ENCODE measurements at regions not wholly inside any gene's neighbourhood (a gene's known extent, or its start where the extent isn't known, plus 50 kb on each side); places are given as distances from the start of the nearest gene placed in this dataset.

- Histone ChIP-seq H3K18ac (ENCODE audit: low read length) (no peak overlapping the region), H3K27me3 (ENCODE audit: insufficient read depth, low read length) (no peaks in the 10 kb centered on the region), H3K9me3 (ENCODE audit: insufficient read depth, low read depth, low read length) (no peaks in the 10 kb centered on the region), H2AFZ (ENCODE audit: insufficient read depth, low read length, poor library complexity) (no peak overlapping the region), H2BK5ac (ENCODE audit: low read depth, low read length, poor library complexity) (no peak overlapping the region), H4K12ac (ENCODE audit: low read depth, low read length) (no peak overlapping the region), H2AK5ac (ENCODE audit: low read length) (no peak overlapping the region), H2BK12ac (ENCODE audit: low read length) (no peak overlapping the region), H3K14ac (ENCODE audit: low read length) (no peak overlapping the region), H3K4ac (ENCODE audit: low read depth, low read length) (no peak overlapping the region), H3K27ac (ENCODE audit: low read depth, low read length) (no peak overlapping the region), H3K79me1 (ENCODE audit: low read length) (no peaks in the 10 kb centered on the region), H4K91ac (ENCODE audit: low read depth, low read length) (no peak overlapping the region), H2BK120ac (ENCODE audit: insufficient read depth, low read length, poor library complexity) (no peak overlapping the region), H3K4me1 (ENCODE audit: control insufficient read depth in 1 of 2, insufficient read depth in 2 of 2, low read length in 2 of 2) (no peaks in the 10 kb centered on the region), H4K8ac (ENCODE audit: low read depth, low read length) (no peak overlapping the region), H3K36me3 (ENCODE audit: control insufficient read depth in 1 of 2, insufficient read depth in 2 of 2, low read length in 2 of 2) (no peaks in the 10 kb centered on the region), H3K4me3 (ENCODE audit: low read depth, low read length) (no peak overlapping the region), H3K23ac (ENCODE audit: low read length) (no peak overlapping the region), H3K4me2 (ENCODE audit: low read length) (no peak overlapping the region), H3K9ac (ENCODE audit: low read length) (no peak overlapping the region), H3K79me2 (ENCODE audit: control insufficient read depth, insufficient read depth, low read length, poor library complexity) (no peaks in the 10 kb centered on the region)
- no peak for DNase-seq
- no CpG with 5 or more reads among the region's 4 CpGs for whole genome bisulfite sequencing (ENCODE audit: extremely low coverage, insufficient coverage, insufficient read length)
Observed at GRCh38 chr1:164226977-164227376, 332.0 kb upstream of the PBX1 start.

GRCh38 chr1:164228928-164229327, 330.1 kb upstream of the PBX1 start:
- Histone ChIP-seq H4K91ac (ENCODE audit: low read depth, low read length) (no peak overlapping the region), H3K27ac (ENCODE audit: low read depth, low read length) (no peak overlapping the region), H2BK120ac (ENCODE audit: insufficient read depth, low read length, poor library complexity) (no peak overlapping the region), H4K8ac (ENCODE audit: low read depth, low read length) (no peak overlapping the region), H3K9ac (ENCODE audit: low read length) (no peak overlapping the region), H4K12ac (ENCODE audit: low read depth, low read length) (no peak overlapping the region), H3K4me3 (ENCODE audit: low read depth, low read length) (no peak overlapping the region), H3K4me1 (ENCODE audit: control insufficient read depth in 1 of 2, insufficient read depth in 2 of 2, low read length in 2 of 2) (no peaks in the 10 kb centered on the region), H2AFZ (ENCODE audit: insufficient read depth, low read length, poor library complexity) (no peak overlapping the region), H3K36me3 (ENCODE audit: control insufficient read depth in 1 of 2, insufficient read depth in 2 of 2, low read length in 2 of 2) (no peaks in the 10 kb centered on the region), H3K79me2 (ENCODE audit: control insufficient read depth, insufficient read depth, low read length, poor library complexity) (no peaks in the 10 kb centered on the region), H3K14ac (ENCODE audit: low read length) (no peak overlapping the region), H3K23ac (ENCODE audit: low read length) (no peak overlapping the region), H3K79me1 (ENCODE audit: low read length) (no peaks in the 10 kb centered on the region), H3K27me3 (ENCODE audit: insufficient read depth, low read length) (no peaks in the 10 kb centered on the region), H3K18ac (ENCODE audit: low read length) (no peak overlapping the region), H2BK12ac (ENCODE audit: low read length) (no peak overlapping the region), H3K9me3 (ENCODE audit: insufficient read depth, low read depth, low read length) (no peaks in the 10 kb centered on the region), H2AK5ac (ENCODE audit: low read length) (no peak overlapping the region), H3K4ac (ENCODE audit: low read depth, low read length) (no peak overlapping the region), H3K4me2 (ENCODE audit: low read length) (no peak overlapping the region), H2BK5ac (ENCODE audit: low read depth, low read length, poor library complexity) (no peak overlapping the region)
- WGBS (ENCODE audit: extremely low coverage, insufficient coverage, insufficient read length) = no CpG with 5 or more reads among the region's 6 CpGs
- no peak for DNase-seq

- H3K4ac ChIP-seq (ENCODE audit: low read depth, low read length) = no peak overlapping the region
- H4K12ac ChIP-seq (ENCODE audit: low read depth, low read length) = no peak overlapping the region
- WGBS (ENCODE audit: extremely low coverage, insufficient coverage, insufficient read length) = no CpG with 5 or more reads among the region's 3 CpGs
- H3K9me3 ChIP-seq (ENCODE audit: insufficient read depth, low read depth, low read length) = no peaks in the 10 kb centered on the region
- H3K27ac ChIP-seq (ENCODE audit: low read depth, low read length) = no peak overlapping the region
- no peak overlapping the region for H2BK12ac ChIP-seq (ENCODE audit: low read length)
- H3K4me3 ChIP-seq (ENCODE audit: low read depth, low read length) = no peak overlapping the region
- H3K4me1 ChIP-seq (ENCODE audit: control insufficient read depth in 1 of 2, insufficient read depth in 2 of 2, low read length in 2 of 2) = no peaks in the 10 kb centered on the region
- H3K36me3 ChIP-seq (ENCODE audit: control insufficient read depth in 1 of 2, insufficient read depth in 2 of 2, low read length in 2 of 2) = no peaks in the 10 kb centered on the region
- H3K18ac ChIP-seq (ENCODE audit: low read length) = no peak overlapping the region
- H4K91ac ChIP-seq (ENCODE audit: low read depth, low read length) = no peak overlapping the region
- no peaks in the 10 kb centered on the region for H3K79me1 ChIP-seq (ENCODE audit: low read length)
- no peak overlapping the region for H3K4me2 ChIP-seq (ENCODE audit: low read length)
- no peak overlapping the region for H2AK5ac ChIP-seq (ENCODE audit: low read length)
- H2BK5ac ChIP-seq (ENCODE audit: low read depth, low read length, poor library complexity) = no peak overlapping the region
- H2BK120ac ChIP-seq (ENCODE audit: insufficient read depth, low read length, poor library complexity) = no peak overlapping the region
- DNase-seq = no peak
- H3K23ac ChIP-seq (ENCODE audit: low read length) = no peak overlapping the region
- no peaks in the 10 kb centered on the region for H3K27me3 ChIP-seq (ENCODE audit: insufficient read depth, low read length)
- no peak overlapping the region for H3K14ac ChIP-seq (ENCODE audit: low read length)
- H4K8ac ChIP-seq (ENCODE audit: low read depth, low read length) = no peak overlapping the region
- H2AFZ ChIP-seq (ENCODE audit: insufficient read depth, low read length, poor library complexity) = no peak overlapping the region
- H3K79me2 ChIP-seq (ENCODE audit: control insufficient read depth, insufficient read depth, low read length, poor library complexity) = no peaks in the 10 kb centered on the region
- no peak overlapping the region for H3K9ac ChIP-seq (ENCODE audit: low read length)
Observed at GRCh38 chr1:164233149-164233548, 325.8 kb upstream of the PBX1 start.

- Histone ChIP-seq H3K9me3 (ENCODE audit: insufficient read depth, low read depth, low read length) (no peaks in the 10 kb centered on the region), H2BK120ac (ENCODE audit: insufficient read depth, low read length, poor library complexity) (no peak overlapping the region), H3K79me2 (ENCODE audit: control insufficient read depth, insufficient read depth, low read length, poor library complexity) (no peaks in the 10 kb centered on the region), H3K14ac (ENCODE audit: low read length) (no peak overlapping the region), H3K9ac (ENCODE audit: low read length) (no peak overlapping the region), H2BK5ac (ENCODE audit: low read depth, low read length, poor library complexity) (no peak overlapping the region), H3K79me1 (ENCODE audit: low read length) (peaks cover 2% of the 10 kb centered on the region), H2AK5ac (ENCODE audit: low read length) (no peak overlapping the region), H3K23ac (ENCODE audit: low read length) (no peak overlapping the region), H2BK12ac (ENCODE audit: low read length) (no peak overlapping the region), H4K91ac (ENCODE audit: low read depth, low read length) (no peak overlapping the region), H3K18ac (ENCODE audit: low read length) (no peak overlapping the region), H4K8ac (ENCODE audit: low read depth, low read length) (no peak overlapping the region), H3K4ac (ENCODE audit: low read depth, low read length) (no peak overlapping the region), H3K4me1 (ENCODE audit: control insufficient read depth in 1 of 2, insufficient read depth in 2 of 2, low read length in 2 of 2) (peaks cover 0 to 3% of the 10 kb centered on the region in 2 experiments), H3K27me3 (ENCODE audit: insufficient read depth, low read length) (no peaks in the 10 kb centered on the region), H3K4me2 (ENCODE audit: low read length) (no peak overlapping the region), H3K4me3 (ENCODE audit: low read depth, low read length) (no peak overlapping the region), H4K12ac (ENCODE audit: low read depth, low read length) (no peak overlapping the region), H2AFZ (ENCODE audit: insufficient read depth, low read length, poor library complexity) (no peak overlapping the region), H3K36me3 (ENCODE audit: control insufficient read depth in 1 of 2, insufficient read depth in 2 of 2, low read length in 2 of 2) (no peaks in the 10 kb centered on the region), H3K27ac (ENCODE audit: low read depth, low read length) (no peak overlapping the region)
- WGBS (ENCODE audit: extremely low coverage, insufficient coverage, insufficient read length) = no CpG with 5 or more reads among the region's 4 CpGs
- DNase-seq = no peak
Observed at GRCh38 chr1:164240081-164240480, 318.9 kb upstream of the PBX1 start.
